Esophagus muscularis mucosa (tissue), 4 donors: ENCODE measurements at regions not wholly inside any gene's neighbourhood (a gene's known extent, or its start where the extent isn't known, plus 50 kb on each side); places are given as distances from the start of the nearest gene placed in this dataset.
"Not testable (repeated sequence)": the region's sequence is repeated elsewhere in the genome, so short reads cannot be mapped to it uniquely, and the experiment has no call there.

Source experiments
- DNase-seq: peaks from one replicate; pipeline ENCODE4 v3.0.0-alpha.2; 2017; ENCODE audit errors: extremely low spot score
- H3K27ac ChIP-seq, 4 donors: fragments of 200-600 bp; sonication (generic); replicated peaks in 1 of 4; 1 replicate in 3 of 4; 2 replicates in 1 of 4; pipeline ENCODE4 v1.5.1; 2016 to 2019; ENCODE audit warnings: mild to moderate bottlenecking in 1 of 4
- H3K27me3 ChIP-seq, 4 donors: fragments of 200-600 bp; sonication (generic); one replicate each; pipeline versions ENCODE4 v1.5.1 to v1.6.0; 2016 to 2019
- H3K36me3 ChIP-seq, 4 donors: fragments of 200-600 bp; sonication (generic); one replicate each; pipeline ENCODE4 v1.5.1; 2016 to 2019
- H3K4me1 ChIP-seq, 4 donors: fragments of 200-600 bp; sonication (generic); one replicate each; pipeline ENCODE4 v1.5.1; 2016 to 2019
- H3K4me3 ChIP-seq, 4 donors: fragments of 200-600 bp; sonication (generic); 1 replicate in 2 of 4; 2 replicates in 2 of 4; pipeline ENCODE4 v1.5.1; 2016 to 2019; ENCODE audit warnings: mild to moderate bottlenecking in 4 of 4, moderate library complexity in 1 of 4
- H3K9me3 ChIP-seq, 4 donors: fragments of 200-600 bp; sonication (generic); 1 replicate in 3 of 4; 2 replicates in 1 of 4; pipeline ENCODE4 v1.5.1; 2016 to 2019
- CTCF ChIP-seq, 3 experiments: fragments of 200-600 bp in 2 of 3; fragments of 450-650 bp in 1 of 3; sonication (generic) in 2 of 3; IDR thresholded peaks; one replicate each; pipeline ENCODE4 v1.5.1; 2017 to 2019; ENCODE audit warnings: antibody characterized with exemption in 3 of 3, mild to moderate bottlenecking in 2 of 3, moderate library complexity in 1 of 3
- EP300 ChIP-seq: sonication (generic); formaldehyde crosslinking; IDR thresholded peaks from one replicate; pipeline ENCODE4 v1.6.1; 2017; ENCODE audit warnings: antibody characterized with exemption
- POLR2A ChIP-seq: fragments of 450-650 bp; IDR thresholded peaks from one replicate; pipeline ENCODE4 v1.6.1; 2017; ENCODE audit warnings: antibody characterized with exemption, moderate library complexity, mild to moderate bottlenecking, low read depth
- POLR2AphosphoS5 ChIP-seq, 2 donors: sonication (generic); formaldehyde crosslinking; IDR thresholded peaks; one replicate each; pipeline ENCODE4 v1.6.1; 2017; ENCODE audit warnings: antibody characterized with exemption in 2 of 2
- WGBS: methylation state at CpG from one replicate; pipeline ENCODE4 v1.1.5; 2018; 5-methylcytosine and 5-hydroxymethylcytosine counted together
- intact Hi-C: fragments of 100-400 bp; cut with DNase I; formaldehyde crosslinking; loops from one replicate; pipeline ENCODE4 v1.15.1; 2023

- H3K36me3 ChIP-seq = no peaks in the 10 kb centered on the region
- H3K4me3 ChIP-seq = no peak overlapping the region
- no peak for DNase-seq
- peaks cover 0 to 4% (median 0%) of the 10 kb centered on the region in 4 donors for H3K9me3 ChIP-seq
- H3K27ac ChIP-seq = no peak overlapping the region
- TF ChIP-seq CTCF (IDR thresholded peaks at IDR 0.05) (no peak), POLR2A (no peak), POLR2AphosphoS5 (IDR thresholded peaks at IDR 0.05) (no peak), EP300 (no peak)
- intact Hi-C loops = no loop called here
- H3K27me3 ChIP-seq = no peaks in the 10 kb centered on the region
- H3K4me1 ChIP-seq = no peaks in the 10 kb centered on the region
- WGBS = 55% methylated on average over 7 of the region's 7 CpGs
Measured at GRCh38 chr17:22337467-22337866, 645.1 kb downstream of the KCNJ18 start.

- H3K4me1 ChIP-seq, H3K4me3 ChIP-seq, H3K36me3 ChIP-seq, H3K27ac ChIP-seq, intact Hi-C loops, DNase-seq, H3K9me3 ChIP-seq, H3K27me3 ChIP-seq: not testable (repeated sequence)
- 56% methylated on average over 2 of the region's 2 CpGs for WGBS
Measured at GRCh38 chr17:22356603-22357002, 664.3 kb downstream of the KCNJ18 start.

DNA sequence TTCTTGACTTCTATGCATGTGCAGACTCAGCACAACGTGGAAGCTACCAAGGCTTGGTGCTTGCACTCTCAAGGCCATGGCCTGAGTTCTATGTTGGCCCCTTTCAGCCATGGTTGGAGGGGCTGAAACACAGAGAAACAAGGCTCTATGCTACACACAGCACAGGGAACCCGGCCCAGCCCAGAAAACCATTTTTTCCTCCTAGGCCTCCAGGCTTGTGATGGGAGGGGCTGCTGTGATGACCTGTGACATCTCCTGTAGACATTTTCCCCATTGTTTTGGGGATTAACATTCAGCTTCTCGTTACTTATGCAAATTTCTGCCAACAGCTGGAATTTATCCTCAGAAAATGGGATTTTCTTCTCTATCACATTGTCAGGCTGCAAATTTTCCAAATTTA is 678.7 kb downstream of the KCNJ18 start:
- H3K4me3 ChIP-seq, H3K27me3 ChIP-seq, H3K4me1 ChIP-seq, DNase-seq, intact Hi-C loops, H3K27ac ChIP-seq, H3K9me3 ChIP-seq, H3K36me3 ChIP-seq: not testable (repeated sequence)
- 56% methylated on average over 2 of the region's 3 CpGs for WGBS

DNA sequence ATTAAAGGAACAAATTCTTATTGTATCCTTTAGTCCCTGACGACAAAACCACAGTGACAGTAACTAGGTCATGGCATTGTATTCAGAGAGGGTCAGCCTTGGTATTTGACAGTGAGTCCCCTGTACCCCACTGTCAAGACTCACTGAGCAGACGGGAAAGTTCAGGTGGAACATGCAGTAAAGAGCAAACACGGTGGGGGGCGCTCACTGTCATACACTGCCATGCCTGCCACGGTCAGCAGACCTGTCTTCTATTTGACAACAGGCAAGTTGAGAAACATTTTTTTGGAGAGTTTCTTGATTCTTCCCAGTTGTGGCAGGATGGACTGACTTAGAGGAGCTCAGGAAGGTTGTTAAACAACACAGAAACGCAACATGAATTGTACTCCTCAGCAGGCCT is 681.6 kb downstream of the KCNJ18 start:
- Histone ChIP-seq H3K27me3 (no peaks in the 10 kb centered on the region), H3K4me3 (no peak overlapping the region), H3K4me1 (no peaks in the 10 kb centered on the region), H3K9me3 (peaks cover 0 to 6% (median 0%) of the 10 kb centered on the region in 4 donors), H3K36me3 (no peaks in the 10 kb centered on the region), H3K27ac (no peak overlapping the region)
- DNase-seq = no peak
- TF ChIP-seq POLR2AphosphoS5 (IDR thresholded peaks at IDR 0.05) = no peak
- TF ChIP-seq CTCF (IDR thresholded peaks at IDR 0.05) = no peak
- no peak for TF ChIP-seq POLR2A
- TF ChIP-seq EP300 = no peak
- WGBS = 63% methylated on average over 6 of the region's 6 CpGs
- intact Hi-C loops = no loop called here

DNA sequence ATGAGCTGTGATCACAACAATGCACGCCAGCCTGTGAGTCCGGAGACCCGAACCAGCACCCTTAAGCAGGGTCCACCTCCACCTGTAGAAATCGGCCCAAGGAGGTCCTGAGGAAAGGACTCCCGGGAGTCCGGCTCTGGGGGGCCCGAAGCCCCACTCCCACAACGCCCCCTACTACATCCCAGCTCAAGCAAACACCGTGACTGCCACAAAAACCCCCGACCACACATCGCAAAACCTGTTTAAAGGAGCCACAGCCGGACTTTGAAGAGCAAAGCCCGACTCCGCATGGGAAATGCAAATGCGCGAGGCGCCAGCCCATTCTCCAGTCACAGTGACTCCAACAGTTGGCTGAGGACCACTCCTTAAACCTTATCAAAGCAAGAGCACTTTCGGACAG is 682.4 kb downstream of the KCNJ18 start:
- H3K36me3 ChIP-seq = no peaks in the 10 kb centered on the region
- no peak overlapping the region for H3K27ac ChIP-seq
- H3K9me3 ChIP-seq = peaks cover 0 to 6% (median 0%) of the 10 kb centered on the region in 4 donors
- H3K4me1 ChIP-seq = no peaks in the 10 kb centered on the region
- intact Hi-C loops = no loop called here
- 80% methylated on average over 14 of the region's 18 CpGs for WGBS
- TF ChIP-seq POLR2AphosphoS5 (IDR thresholded peaks at IDR 0.05) = no peak
- no peak for TF ChIP-seq POLR2A
- TF ChIP-seq CTCF (IDR thresholded peaks at IDR 0.05) = no peak
- no peak for TF ChIP-seq EP300
- H3K27me3 ChIP-seq = no peaks in the 10 kb centered on the region
- no peak overlapping the region for H3K4me3 ChIP-seq
- no peak for DNase-seq

GRCh38 chr17:22376747-22377146 is 684.4 kb downstream of the KCNJ18 start:
- H3K27ac ChIP-seq, H3K36me3 ChIP-seq, H3K9me3 ChIP-seq, H3K4me1 ChIP-seq, DNase-seq, H3K4me3 ChIP-seq, intact Hi-C loops, H3K27me3 ChIP-seq: not testable (repeated sequence)
- WGBS = no CpG with 5 or more reads among the region's 41 CpGs

DNA sequence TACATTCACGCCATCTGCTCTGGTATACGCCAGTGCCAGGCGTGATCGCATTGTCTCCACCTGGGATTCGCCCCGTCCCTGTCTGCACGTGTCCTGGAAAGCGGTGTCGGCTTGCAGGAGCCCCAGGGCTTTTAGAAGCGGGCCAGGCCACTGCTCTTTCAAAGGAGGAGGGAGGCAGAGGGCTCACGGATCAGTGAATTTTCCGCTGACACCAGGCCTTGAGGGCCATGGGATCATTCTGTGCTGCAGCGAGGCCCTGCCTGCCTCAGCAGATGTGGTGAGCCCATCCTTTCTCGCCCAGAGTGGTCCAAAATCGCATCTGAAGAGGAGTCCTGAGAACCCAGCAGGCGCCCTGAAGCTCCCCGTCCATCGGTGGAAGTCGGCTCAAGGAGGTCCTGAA is 686.4 kb downstream of the KCNJ18 start:
- H3K27me3 ChIP-seq, DNase-seq, H3K27ac ChIP-seq, H3K9me3 ChIP-seq, H3K4me3 ChIP-seq, intact Hi-C loops, H3K36me3 ChIP-seq, H3K4me1 ChIP-seq: not testable (repeated sequence)
- 77% methylated on average over 9 of the region's 19 CpGs for WGBS

GRCh38 chr17:22381589-22381988 is 689.3 kb downstream of the KCNJ18 start:
- H3K4me3 ChIP-seq, DNase-seq, H3K4me1 ChIP-seq, H3K36me3 ChIP-seq, intact Hi-C loops, H3K9me3 ChIP-seq, H3K27ac ChIP-seq, H3K27me3 ChIP-seq: not testable (repeated sequence)
- WGBS = 85% methylated on average over 4 of the region's 40 CpGs

GRCh38 chr17:22383772-22384460 is 691.6 kb downstream of the KCNJ18 start:
- DNase-seq, H3K27ac ChIP-seq, H3K4me3 ChIP-seq, H3K27me3 ChIP-seq, intact Hi-C loops, H3K9me3 ChIP-seq, H3K4me1 ChIP-seq, H3K36me3 ChIP-seq: not testable (repeated sequence)
- 85% methylated on average over 49 of the region's 60 CpGs for WGBS

DNA sequence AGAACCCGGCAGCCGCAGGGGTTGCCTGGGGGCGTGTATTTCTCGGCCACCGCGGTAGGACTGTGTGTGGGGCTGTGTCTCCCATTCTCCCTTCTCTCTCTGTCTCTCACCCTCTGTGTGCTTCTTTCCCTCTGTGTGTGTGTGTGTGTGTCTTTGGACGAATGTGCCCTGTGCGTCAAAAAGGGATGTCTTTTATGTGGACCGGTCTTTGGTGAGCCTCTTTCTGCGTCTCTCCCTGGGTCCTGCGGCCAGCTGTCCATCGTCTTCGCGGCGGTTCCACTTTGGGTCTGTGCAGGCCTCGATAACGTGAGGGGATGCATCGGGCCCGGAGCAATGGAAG is 692.1 kb downstream of the KCNJ18 start:
- H3K4me3 ChIP-seq, DNase-seq, H3K4me1 ChIP-seq, intact Hi-C loops, H3K27me3 ChIP-seq, H3K9me3 ChIP-seq, H3K27ac ChIP-seq, H3K36me3 ChIP-seq: not testable (repeated sequence)
- 90% methylated on average over 19 of the region's 19 CpGs for WGBS
